Fibroblast of skin of left quadriceps (primary cell): ENCODE measurements at regions not wholly inside any gene's neighbourhood (a gene's known extent, or its start where the extent isn't known, plus 50 kb on each side); places are given as distances from the start of the nearest gene placed in this dataset.

ENCODE experiments used
- DNase-seq, 2 experiments: peaks; one replicate each; pipeline ENCODE4 v3.0.0-alpha.2; 2013; ENCODE audit warnings: low read depth in 2 of 2

DNA sequence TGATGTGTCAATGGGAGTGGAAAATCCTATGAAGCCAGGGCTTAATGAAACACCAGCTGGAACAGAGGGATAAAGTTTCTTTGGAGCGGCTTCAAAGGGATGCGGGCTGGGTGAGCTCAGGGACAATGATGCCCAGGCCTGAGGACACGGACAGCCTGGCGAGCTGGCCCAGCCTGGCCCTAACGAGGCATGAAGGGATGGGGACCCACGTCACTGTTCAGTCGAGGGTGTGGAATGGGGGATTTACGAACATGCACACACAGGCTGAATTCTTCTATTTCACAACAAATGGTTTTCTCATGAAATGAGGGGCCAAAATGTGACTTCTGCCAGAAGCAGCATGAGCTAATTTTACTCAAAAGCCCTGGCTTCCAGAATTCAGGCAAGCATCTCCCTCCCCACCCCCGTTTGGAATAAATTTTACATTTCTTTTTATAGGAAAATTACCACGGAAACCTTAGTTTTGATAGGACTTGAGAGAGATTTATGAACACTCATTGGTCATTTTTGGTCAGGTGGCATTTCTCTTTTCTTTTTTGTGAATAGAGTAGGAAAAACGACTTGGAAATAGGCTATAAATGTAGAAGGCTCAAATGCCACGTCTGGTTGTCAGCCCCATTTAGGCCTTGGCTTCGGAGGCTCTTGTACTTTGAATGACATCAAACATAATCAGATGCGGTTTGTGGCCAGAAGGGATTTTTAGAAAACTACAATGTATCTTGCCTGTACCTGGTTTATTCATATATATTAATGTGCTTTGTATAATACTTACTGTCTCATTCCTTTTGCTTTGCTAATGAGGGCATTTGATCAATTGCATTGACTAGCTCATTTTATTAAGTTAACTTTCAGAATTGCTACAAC lies 893.8 kb upstream of the CELF4 start:
- DNase-seq, result no peak

- no peak for DNase-seq
Measured at GRCh38 chr18:38458698-38459097, 893.1 kb upstream of the CELF4 start.

- DNase-seq, result no peak
Measured at GRCh38 chr18:38456253-38456652, 890.7 kb upstream of the CELF4 start.

- no peak for DNase-seq
Measured at GRCh38 chr18:38454764-38455469, 889.3 kb upstream of the CELF4 start.

- DNase-seq, result no peak
Measured at GRCh38 chr18:38453880-38454279, 888.3 kb upstream of the CELF4 start.

DNA sequence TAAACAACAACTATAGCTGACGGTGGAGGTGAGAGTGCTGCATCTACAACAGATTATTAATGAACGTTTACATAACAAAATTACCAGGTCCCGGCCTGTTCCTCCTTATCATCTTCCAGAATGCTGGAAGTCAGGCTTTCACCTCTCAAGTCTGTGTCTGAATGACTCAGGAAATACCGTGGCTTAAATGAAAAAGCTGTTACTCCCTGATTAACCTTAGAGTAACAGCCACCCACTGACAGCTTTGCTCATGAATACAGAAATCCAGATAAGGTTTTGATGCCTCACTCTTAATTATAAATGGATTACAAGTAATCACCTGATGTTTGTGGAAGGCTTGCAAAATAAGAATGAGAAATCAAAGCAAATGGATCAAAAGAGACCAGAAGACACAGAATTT lies 885.3 kb upstream of the CELF4 start:
- DNase-seq, result no peak

DNA sequence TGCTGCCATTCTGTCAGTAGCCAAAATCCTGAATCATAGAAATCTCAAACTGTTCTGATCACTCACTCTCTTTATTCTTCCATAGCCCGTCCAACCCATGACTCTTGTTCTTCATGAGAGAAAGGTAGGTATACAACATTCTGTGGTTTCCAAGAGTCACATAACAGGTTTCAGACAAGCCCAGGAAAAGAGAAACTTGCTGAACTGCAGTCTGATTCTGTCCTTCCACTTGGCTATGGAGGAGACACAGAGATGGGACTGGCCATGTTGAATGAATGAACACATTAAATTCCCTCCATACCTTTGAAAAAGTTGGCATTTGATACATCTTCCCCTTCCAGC lies 880.2 kb upstream of the CELF4 start:
- DNase-seq, result no peak

- DNase-seq, result no peak
Measured at GRCh38 chr18:38444971-38445803, 879.6 kb upstream of the CELF4 start.

DNA sequence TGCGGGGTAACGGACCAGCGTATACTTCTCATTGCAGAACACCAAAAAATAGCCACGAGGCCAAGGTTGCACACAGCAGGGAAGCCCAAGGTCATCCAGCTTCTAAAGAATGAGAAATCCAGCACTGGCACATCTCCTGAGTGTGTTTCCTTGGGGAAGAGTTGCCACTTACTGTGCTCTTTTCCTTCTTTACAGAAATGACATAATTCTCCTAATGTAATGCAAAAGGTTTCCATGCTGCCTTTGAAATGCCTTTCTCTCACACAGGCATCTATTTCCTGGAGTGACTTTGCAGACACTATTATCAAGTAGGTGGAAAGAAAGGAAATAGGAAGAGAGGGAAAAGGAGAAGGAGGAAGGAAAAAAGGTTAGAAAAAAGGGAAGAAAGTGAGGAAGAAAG lies 862.1 kb upstream of the CELF4 start:
- no peak for DNase-seq

DNA sequence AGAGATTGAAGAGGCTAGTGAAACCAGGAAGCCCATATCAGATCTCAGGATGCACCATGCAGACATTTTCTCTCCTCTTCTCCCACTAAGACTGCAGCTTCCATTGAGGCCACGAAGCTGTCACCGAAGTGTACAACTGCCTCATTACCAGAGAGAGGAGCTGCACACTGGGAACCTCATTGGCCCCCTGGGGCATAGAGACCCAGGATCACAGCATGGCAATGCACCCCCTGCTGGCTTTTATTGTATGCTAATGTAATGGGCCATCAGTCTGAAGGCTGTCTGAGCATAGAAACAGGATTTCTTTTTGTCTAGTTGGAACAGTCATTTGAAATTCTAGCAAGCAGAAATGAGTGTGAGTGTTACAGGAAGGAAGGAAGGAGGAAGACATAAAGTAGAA lies 861.6 kb upstream of the CELF4 start:
- DNase-seq, result no peak

- no peak for DNase-seq
Measured at GRCh38 chr18:38421872-38422615, 856.4 kb upstream of the CELF4 start.

- DNase-seq, result no peak
Measured at GRCh38 chr18:38421021-38421420, 855.4 kb upstream of the CELF4 start.

- DNase-seq, result no peak
Measured at GRCh38 chr18:38420611-38421010, 855.0 kb upstream of the CELF4 start.

DNA sequence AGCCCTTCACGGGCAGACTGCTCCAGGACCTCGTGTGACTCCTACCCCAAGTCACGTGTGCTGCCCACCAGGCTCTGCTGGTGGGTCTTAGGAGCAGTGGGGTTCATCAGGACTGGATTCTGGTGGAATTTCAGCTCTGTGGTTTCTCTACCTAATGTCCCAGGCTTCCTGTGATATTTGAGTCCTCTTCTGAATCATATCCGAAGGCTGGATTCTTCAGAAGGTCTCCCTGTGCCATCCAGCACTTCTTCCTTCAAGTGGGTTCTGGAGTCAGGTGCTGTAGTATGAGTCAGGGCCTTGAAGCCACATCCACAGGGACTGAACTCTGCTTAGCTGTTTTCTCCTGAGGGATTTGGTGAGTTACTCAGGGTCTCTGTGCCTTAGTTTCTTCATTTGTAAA lies 850.2 kb upstream of the CELF4 start:
- no peak for DNase-seq

DNA sequence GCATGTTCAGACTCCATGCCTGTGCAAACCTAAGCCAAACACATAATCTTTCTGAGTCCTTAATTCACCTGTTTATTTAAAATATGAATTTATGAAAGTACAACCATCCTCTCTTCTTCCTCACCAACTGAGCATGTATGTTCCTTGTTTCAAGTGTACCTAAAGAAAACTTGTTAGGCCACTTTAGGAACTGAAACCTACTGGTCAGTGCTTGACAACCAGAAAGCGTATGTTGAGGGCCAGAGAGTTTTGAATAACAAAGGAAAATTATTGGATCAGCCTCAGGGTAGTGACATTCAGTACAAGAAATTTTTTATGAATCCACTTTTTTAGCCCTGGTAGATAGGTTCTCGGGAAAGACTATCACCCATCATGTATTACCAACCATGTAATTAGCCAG lies 847.6 kb upstream of the CELF4 start:
- no peak for DNase-seq

GRCh38 chr18:38406607-38407006 lies 841.0 kb upstream of the CELF4 start:
- DNase-seq, result no peak

DNA sequence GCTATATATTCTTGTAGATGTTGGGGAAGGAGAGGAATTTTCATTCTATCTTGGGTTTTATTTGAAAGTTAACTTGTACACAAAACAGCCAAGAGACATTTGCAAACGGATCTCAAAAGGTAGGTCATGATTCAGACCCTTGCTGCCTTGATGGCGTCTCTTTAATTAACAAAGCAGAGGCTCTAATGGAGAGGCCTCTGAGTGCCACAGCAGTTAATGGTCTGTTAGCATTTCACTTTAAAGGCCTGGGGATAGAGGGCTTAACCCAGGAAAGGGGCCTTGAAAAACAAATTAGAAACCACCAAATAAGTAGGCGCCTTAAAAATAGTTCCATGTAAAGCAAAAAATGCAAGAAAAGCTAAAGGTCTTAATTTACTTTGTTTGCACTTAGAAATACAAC lies 836.9 kb upstream of the CELF4 start:
- DNase-seq, result no peak

- DNase-seq, result no peak
Measured at GRCh38 chr18:38397094-38397493, 831.5 kb upstream of the CELF4 start.

- no peak for DNase-seq
Measured at GRCh38 chr18:38386146-38386545, 820.5 kb upstream of the CELF4 start.

DNA sequence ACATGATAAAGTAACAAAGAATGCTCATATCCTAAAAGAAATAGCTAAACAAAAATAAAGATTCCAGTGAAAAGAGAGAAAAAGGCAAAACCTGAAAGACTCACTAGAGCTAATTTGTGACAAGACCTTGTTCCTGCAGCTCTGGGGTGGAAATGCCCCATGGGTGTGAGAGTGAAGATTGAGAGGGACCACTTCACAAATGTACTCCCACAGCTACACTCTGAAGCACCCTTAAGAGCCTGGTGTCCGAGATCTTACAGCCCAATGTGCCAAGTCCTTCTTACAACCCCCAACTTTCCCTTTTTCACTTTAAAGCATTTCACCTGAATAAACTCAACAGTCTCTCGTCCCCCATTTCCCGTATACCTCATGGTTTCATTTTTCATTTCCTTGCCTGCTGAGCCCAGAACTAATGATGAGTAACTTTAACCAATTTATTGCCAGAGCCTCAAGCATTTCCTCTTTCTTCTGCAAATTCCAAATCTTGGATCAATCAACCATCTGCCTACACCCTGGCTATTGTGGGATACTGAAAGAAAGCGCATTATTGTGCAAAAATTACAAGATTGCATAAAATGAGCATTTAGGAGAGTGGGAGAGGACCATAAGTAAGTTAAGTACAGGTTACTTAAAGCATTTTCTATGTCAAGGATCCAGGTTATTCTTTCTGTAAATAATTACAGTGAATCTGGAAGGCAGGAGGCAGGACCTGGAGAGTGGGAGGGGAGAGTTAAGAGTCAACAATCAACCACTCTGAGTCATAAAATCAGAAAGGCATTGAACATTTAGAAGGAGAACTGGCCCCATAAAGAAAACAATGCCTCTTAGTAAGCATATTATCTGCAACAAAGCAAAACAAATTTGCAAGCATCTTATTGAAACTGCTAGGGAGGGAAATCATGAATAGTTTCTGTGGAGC lies 804.4 kb upstream of the CELF4 start:
- DNase-seq, result no peak

- DNase-seq, result no peak
Measured at GRCh38 chr18:38368886-38369285, 803.3 kb upstream of the CELF4 start.
